ENCODE measurements at regions not wholly inside any gene's neighbourhood (a gene's known extent, or its start where the extent isn't known, plus 50 kb on each side); places are given as distances from the start of the nearest gene placed in this dataset.

- TF ChIP-seq CTCF (IDR thresholded peaks at IDR 0.05; ENCODE audit: low read depth, low read length), result no peak
- DNase-seq (ENCODE audit: extremely low read depth, low read depth), result no peak
Measured at GRCh38 chr18:2304378-2305175, 266.7 kb downstream of the METTL4 start.

GRCh38 chr18:2306606-2307005 is 264.7 kb downstream of the METTL4 start:
- TF ChIP-seq CTCF (IDR thresholded peaks at IDR 0.05; ENCODE audit: low read depth, low read length), result no peak
- DNase-seq (ENCODE audit: extremely low read depth, low read depth), result no peak

GRCh38 chr18:2310886-2311285 is 260.4 kb downstream of the METTL4 start:
- DNase-seq (ENCODE audit: extremely low read depth, low read depth), result no peak
- TF ChIP-seq CTCF (IDR thresholded peaks at IDR 0.05; ENCODE audit: low read depth, low read length), result no peak

GRCh38 chr18:2312440-2312839 is 258.9 kb downstream of the METTL4 start:
- no peak for DNase-seq (ENCODE audit: extremely low read depth, low read depth)
- TF ChIP-seq CTCF (IDR thresholded peaks at IDR 0.05; ENCODE audit: low read depth, low read length), result no peak

- no peak for TF ChIP-seq CTCF (IDR thresholded peaks at IDR 0.05; ENCODE audit: low read depth, low read length)
- DNase-seq (ENCODE audit: extremely low read depth, low read depth), result no peak
Measured at GRCh38 chr18:2313332-2313731, 258.0 kb downstream of the METTL4 start.

GRCh38 chr18:2316082-2316750 is 255.1 kb downstream of the METTL4 start:
- DNase-seq (ENCODE audit: extremely low read depth, low read depth), result no peak
- TF ChIP-seq CTCF (IDR thresholded peaks at IDR 0.05; ENCODE audit: low read depth, low read length), result no peak

Measured in AG09319 (cell line).